HG02678 (cell line): ENCODE measurements at regions not wholly inside any gene's neighbourhood (a gene's known extent, or its start where the extent isn't known, plus 50 kb on each side); places are given as distances from the start of the nearest gene placed in this dataset.
"Not testable (repeated sequence)": the region's sequence is repeated elsewhere in the genome, so short reads cannot be mapped to it uniquely, and the experiment has no call there.

Experiments
- ATAC-seq: cut with Tn5 transposase; IDR thresholded peaks from one replicate; pipeline ENCODE4 v1.9.1; 2021; ENCODE audit warnings: mild to moderate bottlenecking, moderate library complexity; ENCODE audit not compliant: unreplicated experiment

GRCh38 chr1:187691439-187691838, 862.7 kb downstream of the PLA2G4A start:
- ATAC-seq, result no peak

- no peak for ATAC-seq
Observed at GRCh38 chr1:187692799-187693198, 864.0 kb downstream of the PLA2G4A start.

- ATAC-seq, result no peak
Observed at GRCh38 chr1:187696073-187696472, 867.3 kb downstream of the PLA2G4A start.

- not testable (repeated sequence) for ATAC-seq
Observed at GRCh38 chr1:187703138-187704130, 874.7 kb downstream of the PLA2G4A start.

GRCh38 chr1:187714470-187714869, 885.7 kb downstream of the PLA2G4A start:
- no peak for ATAC-seq

GRCh38 chr1:187715483-187715882, 886.7 kb downstream of the PLA2G4A start:
- ATAC-seq, result no peak

- no peak for ATAC-seq
Observed at GRCh38 chr1:187716160-187716559, 887.4 kb downstream of the PLA2G4A start.

- no peak for ATAC-seq
Observed at GRCh38 chr1:187718527-187718926, 889.8 kb downstream of the PLA2G4A start.

GRCh38 chr1:187721216-187721615, 892.5 kb downstream of the PLA2G4A start:
- no peak for ATAC-seq

GRCh38 chr1:187725216-187725615, 896.5 kb downstream of the PLA2G4A start:
- no peak for ATAC-seq

- no peak for ATAC-seq
Observed at GRCh38 chr1:187733232-187733631, 904.5 kb downstream of the PLA2G4A start.

- no peak for ATAC-seq
Observed at GRCh38 chr1:187734427-187734826, 905.7 kb downstream of the PLA2G4A start.

- peak; percentile 85 for ATAC-seq
Observed at GRCh38 chr1:187744665-187745064, 915.9 kb downstream of the PLA2G4A start.

GRCh38 chr1:187755536-187755935, 926.8 kb downstream of the PLA2G4A start:
- no peak for ATAC-seq

GRCh38 chr1:187756684-187757083, 927.9 kb downstream of the PLA2G4A start:
- not testable (repeated sequence) for ATAC-seq

GRCh38 chr1:187759825-187760333, 931.1 kb downstream of the PLA2G4A start:
- no peak for ATAC-seq

- ATAC-seq, result no peak
Observed at GRCh38 chr1:187762118-187762517, 933.4 kb downstream of the PLA2G4A start.

GRCh38 chr1:187763465-187763864, 934.7 kb downstream of the PLA2G4A start:
- no peak for ATAC-seq

- no peak for ATAC-seq
Observed at GRCh38 chr1:187763976-187764375, 935.2 kb downstream of the PLA2G4A start.

GRCh38 chr1:187771396-187771795, 942.6 kb downstream of the PLA2G4A start:
- no peak for ATAC-seq

- no peak for ATAC-seq
Observed at GRCh38 chr1:187773168-187773567, 944.4 kb downstream of the PLA2G4A start.

GRCh38 chr1:187787736-187788135, 959.0 kb downstream of the PLA2G4A start:
- ATAC-seq, result no peak
